SK-N-DZ (cell line): ENCODE measurements at regions not wholly inside any gene's neighbourhood (a gene's known extent, or its start where the extent isn't known, plus 50 kb on each side); places are given as distances from the start of the nearest gene placed in this dataset.

Experiments used
- DNase-seq: peaks from one replicate; pipeline ENCODE4 v3.0.0-alpha.2; 2015; ENCODE audit warnings: low spot score

DNA sequence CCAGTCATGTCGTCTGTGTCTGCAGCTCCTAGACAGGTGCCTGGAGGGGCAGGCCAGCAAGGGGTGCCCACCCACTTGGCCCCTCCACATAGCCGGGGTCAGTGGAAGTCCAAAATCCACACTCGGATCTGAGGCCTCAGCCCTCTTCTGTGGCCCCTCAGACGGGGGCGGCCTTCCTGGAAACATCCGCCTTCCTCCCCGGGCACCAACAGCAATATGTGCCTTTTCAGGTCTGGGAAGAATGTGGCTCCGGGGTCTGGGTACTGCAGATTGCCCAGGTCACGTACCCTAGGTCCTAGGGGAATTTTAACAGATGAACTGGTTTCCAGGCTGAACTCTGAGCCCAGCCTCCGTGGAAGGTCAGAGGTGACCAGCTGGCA, 208.6 kb downstream of the CTTN start:
- DNase-seq = no peak

DNA sequence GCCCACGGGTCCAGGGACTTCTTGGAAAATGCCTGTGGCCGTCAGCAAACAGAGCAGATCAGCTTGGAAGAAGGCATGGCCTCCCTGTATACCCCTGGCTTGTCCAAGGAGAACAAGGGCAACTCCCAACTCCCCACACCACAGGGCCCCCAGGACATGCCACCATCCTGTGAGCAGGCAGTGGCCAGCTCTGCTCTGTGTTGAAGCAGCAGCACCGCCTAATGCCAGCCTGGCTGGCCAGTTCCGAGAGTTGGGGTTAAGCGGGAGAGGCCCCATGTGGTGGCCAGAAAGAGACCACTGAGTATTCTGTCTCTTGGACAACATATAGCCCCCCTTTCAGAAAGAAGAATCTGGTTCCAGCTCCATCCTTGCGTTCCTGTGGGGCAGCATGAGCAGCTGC, 209.2 kb downstream of the CTTN start:
- no peak for DNase-seq

DNA sequence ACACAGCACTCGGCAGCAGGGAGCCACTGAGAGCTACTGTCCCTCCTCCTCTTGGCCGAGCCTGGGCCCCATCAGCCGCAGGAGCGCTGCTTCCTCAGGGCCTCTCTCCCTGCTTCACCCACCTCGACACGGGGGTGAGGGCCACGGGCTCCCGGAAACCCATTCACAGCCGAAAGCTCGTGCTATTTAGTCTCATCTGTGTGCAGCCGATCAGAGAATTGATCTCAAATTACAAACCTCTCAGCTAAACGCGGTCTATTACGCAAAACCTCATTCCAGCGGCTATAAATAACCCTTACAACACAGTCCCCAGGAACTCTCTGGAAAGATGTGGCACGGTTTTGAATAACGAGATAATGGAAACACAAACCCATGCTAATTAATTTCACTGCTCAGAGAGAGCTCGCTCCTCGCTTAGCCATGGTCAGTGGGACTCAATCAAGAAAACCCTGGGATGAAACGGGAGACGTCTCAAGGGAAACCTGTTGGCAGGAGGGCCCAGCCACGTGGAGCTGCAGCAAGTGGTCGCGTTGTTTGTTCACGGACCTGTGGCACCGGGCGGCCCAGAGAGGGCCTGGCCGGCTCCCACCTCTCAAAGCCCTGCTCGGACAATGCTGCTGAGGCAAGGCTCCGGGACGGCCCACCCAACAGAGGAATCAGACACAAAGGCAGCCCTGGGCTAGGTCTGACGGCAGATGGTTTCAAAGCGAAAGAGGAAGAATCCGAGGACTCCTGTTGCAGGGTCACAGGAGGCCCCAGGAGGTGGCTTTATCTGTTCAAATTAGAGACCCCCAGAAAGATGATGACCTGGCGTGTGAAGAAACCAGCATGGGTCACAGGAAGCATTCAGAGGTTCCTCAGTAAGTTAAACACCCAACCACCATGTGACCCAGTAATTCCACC, 210.5 kb downstream of the CTTN start:
- DNase-seq = peak; percentile 24

DNA sequence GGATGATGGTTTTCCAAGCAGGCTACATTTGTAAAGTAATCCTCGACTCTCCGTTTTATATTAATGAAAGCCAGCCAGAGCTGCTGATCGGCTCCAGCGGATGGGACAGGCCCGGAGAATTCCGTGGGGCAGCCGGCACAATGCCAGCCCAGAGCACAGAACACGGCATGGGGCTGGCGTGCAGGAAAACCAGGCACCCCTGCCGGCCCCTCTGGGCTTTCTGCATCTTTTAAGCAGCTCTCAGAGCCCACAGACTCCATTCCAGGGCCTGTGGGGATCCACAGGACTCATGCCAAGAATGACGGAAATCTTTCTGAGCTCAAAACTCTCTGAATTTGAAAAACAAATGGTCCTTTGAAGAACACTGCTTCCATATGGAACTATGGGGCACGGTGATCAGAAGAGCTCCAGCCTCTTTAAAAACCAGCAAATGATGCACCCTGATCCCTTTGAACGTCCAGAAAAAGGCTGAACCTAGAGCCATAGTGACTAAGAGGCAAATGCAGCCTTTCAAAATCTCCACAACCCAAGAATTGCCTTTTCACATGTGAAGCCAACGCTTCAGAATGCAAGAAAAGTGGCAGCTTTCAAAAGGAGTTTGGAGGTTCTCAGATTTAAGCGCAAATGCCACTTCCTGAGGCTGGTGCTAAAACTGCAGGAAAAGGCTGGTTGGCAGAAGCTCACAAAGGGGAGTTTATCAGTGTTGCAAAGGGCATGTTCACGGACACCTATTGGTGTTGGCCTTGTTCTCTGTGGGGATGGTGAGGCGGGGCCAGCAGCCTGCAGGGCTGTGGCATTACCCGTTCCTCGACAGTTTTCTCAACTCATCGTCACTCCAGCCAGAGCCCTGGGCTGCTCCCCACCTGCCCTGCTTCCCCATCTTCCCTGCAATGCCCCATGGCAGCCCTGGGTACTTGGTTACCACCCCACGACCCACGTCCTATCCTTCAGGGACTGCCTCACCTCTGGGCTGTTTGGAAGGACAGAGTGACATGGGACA, 212.5 kb downstream of the CTTN start:
- DNase-seq = no peak

DNA sequence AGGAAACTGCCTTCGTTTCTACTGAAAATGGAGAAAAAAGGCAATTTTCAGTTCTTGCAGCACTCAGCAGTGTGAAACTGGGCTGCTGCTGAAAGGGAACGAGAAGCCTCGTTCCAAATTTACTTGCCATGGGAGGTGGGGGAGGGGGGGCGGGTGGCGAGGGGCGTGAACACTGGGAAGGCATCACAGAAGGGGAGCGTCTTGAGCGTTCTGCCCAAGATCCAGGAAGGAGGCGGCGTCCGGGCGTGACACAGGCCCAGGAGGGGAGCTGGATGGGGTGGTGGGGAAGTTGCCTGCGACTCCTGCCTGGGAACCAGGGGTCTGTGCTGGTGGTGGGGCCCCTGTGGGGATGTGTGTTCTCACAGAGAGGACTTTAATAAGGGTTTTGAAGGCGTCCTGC, 213.5 kb downstream of the CTTN start:
- no peak for DNase-seq

DNA sequence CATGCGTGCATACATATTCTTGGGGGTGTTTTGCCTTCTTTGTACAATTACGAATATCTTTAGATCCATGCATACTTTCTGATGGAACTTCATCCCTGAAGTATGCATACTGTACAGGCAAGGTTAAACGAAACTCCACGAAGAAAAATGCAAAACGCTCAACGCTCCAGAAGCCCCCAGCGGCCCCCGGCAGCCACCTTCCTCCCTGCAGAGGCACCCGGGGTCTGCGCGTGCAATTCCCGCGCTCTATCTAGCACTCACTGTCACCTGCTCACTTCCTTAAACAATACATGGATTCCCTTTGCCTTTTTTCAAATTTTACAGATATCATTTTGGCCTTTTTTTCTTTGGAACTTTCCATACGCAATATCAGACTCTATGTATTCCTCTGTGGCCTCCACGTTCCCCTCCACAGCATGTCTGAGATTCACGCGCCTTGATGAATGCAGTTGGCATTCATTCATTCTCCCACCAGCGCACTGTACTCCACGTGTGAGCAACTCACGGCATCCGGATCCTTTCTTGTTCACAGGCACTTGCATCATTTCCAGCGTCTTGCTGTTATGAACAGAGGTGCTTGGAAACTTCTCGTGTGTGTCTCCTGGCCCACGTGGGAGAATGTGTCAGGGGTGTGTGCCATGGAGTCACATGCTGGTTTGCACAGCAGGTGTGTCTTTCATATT, 214.3 kb downstream of the CTTN start:
- DNase-seq = no peak

DNA sequence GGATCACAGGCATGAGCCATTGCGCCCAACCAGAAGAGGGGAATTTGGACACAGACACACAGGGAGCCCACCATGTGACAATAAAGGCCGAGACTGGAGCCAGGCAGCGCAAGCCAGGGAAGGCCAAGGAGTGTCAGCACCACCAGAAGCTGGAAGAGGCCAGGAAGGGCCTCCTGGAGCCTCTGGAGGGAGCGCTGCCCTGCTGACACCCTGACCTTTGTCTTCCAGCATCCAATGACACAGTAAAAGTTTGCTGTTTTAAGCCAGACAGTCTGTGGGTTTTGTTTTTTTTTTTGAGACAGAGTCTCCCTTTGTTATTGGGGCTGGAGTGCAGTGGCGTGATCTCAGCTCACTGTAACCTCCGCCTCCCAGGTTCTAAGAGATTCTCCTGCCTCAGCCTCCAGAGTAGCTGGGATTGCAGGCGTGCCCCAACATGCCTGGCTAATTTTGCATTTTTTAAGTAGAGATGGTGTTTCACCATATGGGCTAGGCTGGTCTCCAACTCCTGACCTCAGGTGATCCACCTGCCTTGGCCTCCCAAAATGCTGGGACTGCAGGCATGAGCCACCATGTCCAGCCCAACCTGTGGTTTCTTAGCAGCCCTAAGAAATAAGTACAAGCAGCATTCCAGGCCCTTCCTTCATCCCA, 215.8 kb downstream of the CTTN start:
- no peak for DNase-seq

DNA sequence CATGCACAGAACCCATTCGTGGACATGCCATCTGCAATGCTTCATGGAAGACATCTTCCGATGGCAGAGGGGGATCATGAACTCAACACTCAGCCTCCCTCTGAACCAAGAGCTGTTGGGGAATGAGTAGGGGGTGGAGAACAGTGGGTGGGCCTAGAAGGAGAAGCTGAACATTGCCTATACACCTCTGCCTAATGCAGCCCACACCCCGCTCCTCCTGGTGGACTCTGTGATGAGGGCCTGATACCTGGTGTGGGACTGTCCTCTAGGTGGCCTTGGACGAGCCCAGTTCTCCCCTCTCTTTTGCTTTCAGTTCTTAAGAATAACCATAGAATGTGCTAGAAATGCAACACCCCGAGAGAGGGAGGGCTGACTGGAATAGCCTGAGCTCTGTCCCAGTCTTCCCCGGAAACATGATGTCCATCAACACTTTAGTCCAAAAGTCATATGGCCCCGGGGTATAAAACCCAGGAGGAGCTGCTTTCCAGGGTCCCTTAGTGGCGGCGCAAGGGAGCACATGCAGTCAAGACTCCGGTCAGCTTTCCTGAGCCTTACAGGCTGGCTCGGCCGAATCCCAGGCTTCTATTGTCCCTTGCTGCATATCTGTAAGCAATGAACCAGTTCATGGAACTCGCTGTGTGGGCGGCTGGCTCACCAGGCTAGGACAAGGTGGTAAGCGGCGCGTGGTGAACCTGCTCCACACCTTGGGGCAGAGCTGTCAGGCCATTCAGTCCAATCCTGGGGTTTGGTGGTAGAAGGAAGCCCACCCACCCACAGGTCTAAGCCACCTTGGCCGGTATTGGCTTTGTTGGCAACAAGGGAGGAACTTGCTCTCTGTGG, 216.9 kb downstream of the CTTN start:
- no peak for DNase-seq

DNA sequence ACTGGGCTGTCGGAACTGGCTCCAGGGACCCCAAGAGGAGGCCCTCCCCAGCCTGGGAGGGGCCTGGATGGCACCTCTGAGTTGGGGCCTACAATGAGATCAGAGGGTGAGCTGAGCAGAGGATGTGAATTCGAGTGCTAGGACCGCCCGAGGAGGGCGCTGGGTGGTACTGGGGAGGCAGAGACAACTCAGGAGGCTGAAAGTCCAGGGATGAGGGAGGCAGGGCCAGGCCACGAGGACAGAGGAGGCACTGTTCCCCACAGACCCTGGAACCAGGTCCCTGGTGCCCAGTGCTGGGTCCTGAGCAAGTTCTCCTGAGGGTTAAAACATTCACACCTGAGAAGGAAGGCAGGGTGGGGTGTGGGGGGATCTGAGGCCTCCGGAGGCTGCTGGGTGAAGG, 218.0 kb downstream of the CTTN start:
- DNase-seq = no peak

DNA sequence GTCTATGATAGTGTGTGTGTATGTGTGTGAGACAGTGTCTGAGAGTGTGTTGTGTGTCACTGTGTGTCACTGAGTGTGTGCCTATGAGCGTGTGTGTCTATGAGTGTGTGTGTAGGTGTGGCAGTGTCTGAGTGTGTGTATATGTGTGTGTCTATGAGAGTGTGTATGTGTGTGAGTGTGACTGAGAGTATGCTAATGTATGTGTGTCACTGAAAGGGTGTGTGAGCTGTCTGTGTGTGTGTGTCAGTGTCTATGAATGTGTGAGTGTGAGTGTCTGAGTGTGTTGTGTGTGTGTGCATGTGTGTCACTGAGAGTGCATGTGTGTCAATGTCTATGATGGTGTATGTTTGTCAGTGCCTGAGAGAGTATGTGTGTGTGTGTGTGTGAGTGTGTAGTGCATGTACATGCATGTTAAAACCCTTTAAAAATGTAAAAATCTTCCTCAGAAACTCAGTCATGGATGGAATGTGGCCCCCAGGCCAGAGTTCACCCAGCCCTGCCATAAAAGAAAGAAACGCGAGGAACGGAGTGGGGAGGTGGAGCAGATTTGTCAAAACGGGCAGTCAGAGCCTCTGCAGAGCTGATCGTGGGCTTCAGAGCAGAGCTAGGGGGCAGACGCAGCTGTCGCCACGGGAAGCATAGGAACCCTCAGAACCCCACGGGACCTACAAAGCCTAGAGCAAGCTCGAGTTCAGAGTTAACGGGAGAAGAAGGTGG, 218.8 kb downstream of the CTTN start:
- DNase-seq = no peak

DNA sequence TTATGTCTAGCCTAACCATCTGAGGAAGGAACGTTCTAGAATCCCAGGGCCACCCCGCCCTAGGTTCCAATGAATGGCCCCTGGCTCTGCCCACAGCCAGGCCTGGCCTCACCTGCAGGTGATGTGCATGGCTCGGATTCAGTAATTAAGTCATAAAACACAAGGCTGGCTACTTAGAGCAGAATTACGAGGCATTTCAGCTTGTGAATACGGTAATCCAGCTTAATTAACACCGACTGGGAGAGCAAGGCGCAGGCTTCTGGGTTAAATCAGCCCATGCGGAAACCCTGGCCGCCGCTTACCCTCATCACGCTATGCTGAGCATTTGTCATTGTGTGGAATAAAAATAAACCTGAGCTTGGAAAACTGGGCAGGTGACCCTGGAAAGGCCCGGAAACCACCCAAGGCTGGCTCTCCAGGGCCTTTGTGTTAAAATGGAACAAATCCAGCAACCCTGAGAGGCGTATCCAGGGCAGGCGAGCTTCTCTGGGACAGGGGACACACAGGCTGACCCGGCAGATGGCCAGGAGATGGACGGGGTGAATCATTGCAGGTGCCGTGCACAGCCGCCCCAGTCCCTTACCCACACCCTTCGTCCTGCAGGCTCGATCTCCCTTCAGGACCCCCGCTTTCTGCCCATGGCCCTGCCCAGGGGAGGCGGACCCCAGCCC, 220.2 kb downstream of the CTTN start:
- no peak for DNase-seq

DNA sequence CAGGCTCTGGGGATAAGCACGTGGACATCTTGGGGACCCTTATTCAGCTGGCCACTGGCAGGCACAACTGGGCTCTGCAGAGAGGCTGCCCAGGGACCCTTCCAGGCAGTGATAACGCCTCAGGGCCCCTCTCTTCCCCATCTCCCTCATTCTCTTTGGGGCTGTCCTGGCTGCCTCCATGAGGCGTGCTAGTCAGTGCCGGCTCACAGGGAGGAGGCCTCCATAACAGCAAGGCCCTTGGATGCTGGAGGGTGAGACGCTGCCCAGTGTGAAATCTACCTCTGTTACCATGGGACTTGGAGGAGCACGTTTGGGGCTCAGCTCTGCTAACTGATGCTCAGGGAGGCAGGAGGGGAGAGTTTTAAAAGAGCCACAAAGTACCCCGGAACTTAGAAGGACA, 221.3 kb downstream of the CTTN start:
- DNase-seq = no peak

DNA sequence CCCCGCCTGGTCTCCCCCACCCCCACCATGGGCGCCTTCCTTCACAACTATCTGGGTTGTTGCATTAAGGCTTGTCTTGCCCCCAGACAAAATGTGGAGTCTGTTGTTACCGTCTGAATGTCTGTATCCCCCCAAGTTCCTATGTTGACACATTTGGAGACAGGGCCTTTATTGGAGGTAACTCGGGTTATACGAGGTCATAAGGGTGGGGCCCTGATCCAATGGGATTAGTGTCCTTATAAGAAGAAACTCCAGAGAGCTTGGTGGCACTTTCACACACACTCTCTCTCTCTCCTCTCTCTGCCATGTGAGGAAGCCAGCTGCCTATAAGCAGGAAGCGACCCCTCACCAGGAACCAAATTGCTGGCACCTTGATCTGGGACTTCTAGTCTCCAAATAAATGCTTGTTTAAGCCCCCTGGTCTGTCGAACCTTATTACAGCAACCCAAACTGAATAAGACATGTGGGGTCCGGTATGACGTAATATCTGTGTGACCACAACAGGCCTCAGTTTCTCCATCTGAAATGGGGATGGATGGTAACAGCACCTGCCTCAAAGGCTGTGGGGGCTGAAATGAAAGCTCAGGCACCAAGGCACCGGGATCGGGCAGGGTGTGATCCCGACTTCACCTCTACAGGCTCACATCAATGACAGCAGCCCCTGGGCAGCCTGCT, 222.3 kb downstream of the CTTN start:
- DNase-seq = no peak

DNA sequence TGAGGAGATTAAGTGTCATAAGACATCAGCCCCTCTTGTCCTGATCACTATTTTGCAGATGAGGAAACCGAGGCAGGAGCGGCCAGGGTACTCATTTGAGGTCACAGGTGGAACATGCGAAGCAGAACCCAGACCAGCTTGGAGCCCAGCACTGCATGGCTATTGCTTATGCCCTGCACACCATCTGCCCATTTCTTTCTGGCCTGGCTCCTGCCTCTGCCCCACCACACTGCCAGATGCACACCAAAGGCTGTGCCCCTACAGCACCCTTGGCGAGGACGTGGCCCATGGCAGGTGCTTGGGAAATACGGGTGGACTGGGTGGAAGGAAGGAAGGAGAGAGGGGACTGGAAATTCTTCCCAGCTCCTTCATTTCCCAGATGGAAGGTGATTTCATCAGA, 222.9 kb downstream of the CTTN start:
- no peak for DNase-seq

DNA sequence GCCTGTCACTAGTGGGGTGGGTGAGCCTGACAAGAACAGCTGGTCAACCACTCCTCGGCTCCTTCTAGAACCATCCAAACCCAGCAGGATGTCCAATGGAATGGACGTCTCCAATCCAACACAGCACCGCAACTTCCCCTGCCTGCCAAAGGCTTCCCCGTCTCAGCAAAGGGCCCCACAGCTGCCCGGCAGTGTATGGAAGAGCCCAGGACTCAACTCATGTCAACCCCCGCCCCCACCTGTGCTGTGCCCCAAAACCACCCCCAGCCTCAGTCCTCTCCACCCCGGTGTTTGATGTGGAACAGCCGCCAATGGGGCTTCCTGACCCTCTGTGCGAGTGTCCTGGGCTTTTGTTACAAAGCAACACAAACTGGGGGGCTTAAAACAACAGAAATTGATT, 223.8 kb downstream of the CTTN start:
- no peak for DNase-seq

DNA sequence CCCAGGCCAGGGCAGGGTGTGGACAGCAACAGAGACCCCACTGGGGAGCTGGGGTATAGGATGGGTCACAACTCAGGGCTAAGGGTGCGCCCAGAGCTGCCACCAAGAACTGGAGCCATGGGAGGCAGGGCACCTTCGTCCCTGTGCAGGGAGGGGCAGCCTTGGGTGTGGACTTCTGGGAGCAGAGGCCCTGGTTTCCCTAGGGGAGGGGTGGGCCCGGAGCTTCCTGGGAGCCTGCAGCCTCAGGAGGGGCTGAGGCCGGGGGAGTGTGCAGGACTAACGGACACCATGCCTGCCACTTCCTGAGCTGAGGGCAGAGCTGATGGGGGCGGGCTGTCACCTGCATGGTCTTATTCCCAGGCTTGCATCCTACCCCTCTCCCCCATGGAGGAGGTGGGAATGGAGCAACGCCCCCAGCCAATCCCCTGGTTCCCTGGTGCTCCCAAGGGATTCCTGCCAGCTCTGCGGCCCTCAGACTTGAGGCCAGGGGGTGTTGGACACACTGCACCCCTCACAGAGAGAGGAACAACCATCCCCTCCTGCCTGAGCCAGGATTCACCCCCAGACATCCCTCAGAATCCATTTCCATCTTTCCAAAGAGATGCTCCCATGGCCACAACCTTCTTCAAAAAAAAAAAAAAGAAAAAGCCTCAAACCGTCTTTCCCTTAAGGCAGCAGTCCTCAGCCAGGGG, 225.7 kb downstream of the CTTN start:
- DNase-seq = no peak

DNA sequence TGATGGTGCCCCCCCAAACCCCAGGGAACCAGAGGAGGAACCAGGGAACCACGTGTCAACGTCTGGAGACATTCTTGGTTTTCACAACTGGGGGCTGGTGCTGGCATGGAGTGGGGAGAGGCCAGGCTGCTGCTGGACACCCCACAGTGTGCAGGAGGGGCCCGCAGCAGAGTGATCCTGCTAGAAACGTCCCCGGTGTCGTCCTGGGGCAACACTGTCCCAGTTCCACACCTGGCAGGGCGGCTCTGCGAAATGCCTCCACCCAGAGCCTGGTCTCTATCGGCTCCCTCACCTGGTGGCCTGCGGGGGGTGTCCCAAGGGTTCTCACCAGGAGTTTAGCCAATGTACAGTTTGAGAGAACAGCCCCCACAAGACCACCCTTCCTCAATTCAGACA, 226.3 kb downstream of the CTTN start:
- no peak for DNase-seq

DNA sequence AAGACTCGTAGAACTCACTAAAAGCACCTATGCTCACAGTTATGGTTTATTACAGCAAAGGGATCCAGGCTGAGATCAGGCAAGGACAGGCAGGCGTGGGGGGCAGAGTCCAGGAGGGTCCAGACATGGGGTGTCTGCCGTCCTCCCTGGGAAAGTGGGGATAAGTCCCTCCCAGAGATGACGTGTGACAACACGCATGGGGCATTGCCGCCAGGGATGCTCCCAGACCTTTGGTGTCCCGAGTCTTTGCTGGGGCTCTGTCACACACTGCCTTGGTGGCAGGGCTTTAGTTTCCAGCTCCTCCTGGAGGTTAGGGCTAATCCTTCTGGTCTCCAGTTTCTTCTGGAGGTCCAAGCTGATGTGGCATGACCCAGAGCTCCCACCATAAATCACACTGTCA, 226.7 kb downstream of the CTTN start:
- no peak for DNase-seq
